ENCODE measurements at regions not wholly inside any gene's neighbourhood (a gene's known extent, or its start where the extent isn't known, plus 50 kb on each side); places are given as distances from the start of the nearest gene placed in this dataset.

DNA sequence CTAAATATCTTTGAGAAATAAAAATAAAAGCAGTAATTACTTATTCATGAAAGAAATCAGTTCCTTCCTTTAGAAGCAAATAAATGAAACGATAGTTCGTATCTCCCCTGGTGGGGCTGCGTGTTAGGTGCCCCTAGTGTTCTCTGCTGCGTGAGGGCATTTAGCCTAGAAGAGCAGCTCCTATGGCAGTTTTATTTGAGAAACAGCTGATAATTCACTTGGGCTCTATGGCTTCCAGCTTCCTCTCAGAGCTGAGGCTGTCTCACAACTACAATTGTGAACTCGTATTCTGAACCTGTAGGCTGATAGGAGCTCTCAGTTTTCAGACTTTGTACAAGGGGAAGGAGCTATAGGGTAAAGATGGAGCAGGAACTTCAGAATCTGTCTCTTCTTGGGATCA, 540.0 kb upstream of the MAP3K7 start:
- Histone ChIP-seq H3K9me3 (replicated peaks; ENCODE audit: control insufficient read depth, insufficient read depth, low read length) (no peaks in the 10 kb centered on the region), H3K27me3 (replicated peaks in 1 of 2; ENCODE audit: control insufficient read depth in 2 of 2, insufficient read depth in 2 of 2, low read length in 1 of 2) (no peaks in the 10 kb centered on the region), H3K9ac (ENCODE audit: control insufficient read depth, insufficient read depth, low read length) (no peak overlapping the region), H3K4me2 (ENCODE audit: control insufficient read depth, insufficient read depth) (no peak overlapping the region), H4K20me1 (ENCODE audit: control insufficient read depth, insufficient read depth) (no peaks in the 10 kb centered on the region), H3K79me2 (ENCODE audit: control insufficient read depth, insufficient read depth, low read length) (no peaks in the 10 kb centered on the region), H3K36me3 (ENCODE audit: control insufficient read depth in 2 of 2, insufficient read depth in 2 of 2, low read length in 1 of 2) (no peaks in the 10 kb centered on the region), H2AFZ (ENCODE audit: control insufficient read depth, low read depth, low read length) (no peak overlapping the region), H3K27ac (ENCODE audit: control insufficient read depth, insufficient read depth) (no peak overlapping the region), H3K4me1 (ENCODE audit: control insufficient read depth, insufficient read depth, low read length) (no peaks in the 10 kb centered on the region), H3K4me3 (no peak overlapping the region)
- ATAC-seq, result no peak
- TF ChIP-seq RBBP5 (conservative IDR thresholded peaks at IDR 0.05) (no peak), ZBED1 (IDR thresholded peaks at IDR 0.05; ENCODE audit: borderline replicate concordance) (no peak), SMAD1 (IDR thresholded peaks at IDR 0.05; ENCODE audit: low read depth, partially characterized antibody) (no peak), RELA (IDR thresholded peaks at IDR 0.05; ENCODE audit: borderline replicate concordance, partially characterized antibody) (no peak), SREBF2 (IDR thresholded peaks at IDR 0.05; ENCODE audit: low read length) (no peak), SUZ12 (IDR thresholded peaks at IDR 0.05; ENCODE audit: unreplicated experiment) (no peak), NR2C2 (IDR thresholded peaks at IDR 0.05; ENCODE audit: borderline replicate concordance, control insufficient read depth, insufficient read length, low read depth) (no peak), ZSCAN29 (IDR thresholded peaks at IDR 0.05) (no peak), MTA3 (IDR thresholded peaks at IDR 0.05; ENCODE audit: borderline replicate concordance, low read length) (no peak), NR2C1 (IDR thresholded peaks at IDR 0.05) (no peak)
- CTCF ChIA-PET, result interaction anchor here (0.9 to 2.0 kb wide), 3 partner anchors 31 to 46 kb away, joined by 3 to 7 read pairs (median 3); no protein-coding TSS in a partner anchor
- FAIRE-seq, result no peak
- POLR2A ChIA-PET, result no interaction called here
- intact Hi-C loops (cut with micrococcal nuclease; ENCODE audit: unreplicated experiment), result no loop called here
- 29% methylated on average over 5 of the region's 5 CpGs for WGBS (ENCODE audit: insufficient coverage, insufficient replicate concordance, low lambda C conversion rate, missing lambda C conversion rate)
- no peak for DNase-seq (ENCODE audit: low read depth, low spot score)
- RAD21 ChIA-PET (ENCODE audit: unreplicated experiment), result no interaction called here
- SMC1A ChIA-PET (ENCODE audit: uncharacterized antibody, unreplicated experiment), result interaction anchor here (1.0 kb wide), 1 partner anchor 45 kb away, joined by 3 read pairs; no protein-coding TSS in a partner anchor
- in situ Hi-C loops (cut with MboI), result no loop called here
- no TSS peak for BruUV-seq (replicated peaks)

DNA sequence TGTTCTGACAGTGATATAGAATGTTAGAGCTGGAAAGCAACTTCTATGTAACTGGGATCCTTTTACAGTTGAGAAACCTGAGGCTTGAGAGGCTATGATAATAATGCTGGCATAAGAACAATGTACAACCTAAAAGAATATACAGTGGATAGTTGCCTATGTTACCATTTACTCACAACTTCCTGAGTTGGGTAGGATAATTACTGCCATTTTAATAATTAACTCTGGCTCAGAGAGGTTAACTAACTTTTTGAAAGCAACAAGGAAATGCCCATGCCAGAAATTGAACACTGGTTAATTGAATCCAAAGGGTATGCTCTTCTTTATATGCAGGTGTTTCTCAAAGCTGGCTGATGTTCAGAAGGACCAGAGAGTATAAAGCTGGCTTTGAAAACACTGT, 530.7 kb upstream of the MAP3K7 start:
- in situ Hi-C loops (cut with MboI), result no loop called here
- H3K9me3 ChIP-seq (replicated peaks; ENCODE audit: control insufficient read depth, insufficient read depth, low read length), result no peaks in the 10 kb centered on the region
- no peaks in the 10 kb centered on the region for H3K4me1 ChIP-seq (ENCODE audit: control insufficient read depth, insufficient read depth, low read length)
- POLR2A ChIA-PET, result interaction anchor here (1.0 kb wide), 1 partner anchor 12 kb away, joined by 3 read pairs; no protein-coding TSS in a partner anchor
- no peak overlapping the region for H2AFZ ChIP-seq (ENCODE audit: control insufficient read depth, low read depth, low read length)
- RAD21 ChIA-PET (ENCODE audit: unreplicated experiment), result no interaction called here
- ATAC-seq, result no peak
- SMC1A ChIA-PET (ENCODE audit: uncharacterized antibody, unreplicated experiment), result interaction anchor here (1.2 to 1.3 kb wide), 2 partner anchors 35 to 102 kb away, joined by 3 to 5 read pairs; no protein-coding TSS in a partner anchor
- FAIRE-seq, result no peak
- H3K27ac ChIP-seq (ENCODE audit: control insufficient read depth, insufficient read depth), result no peak overlapping the region
- no peaks in the 10 kb centered on the region for H3K79me2 ChIP-seq (ENCODE audit: control insufficient read depth, insufficient read depth, low read length)
- H3K36me3 ChIP-seq (ENCODE audit: control insufficient read depth in 2 of 2, insufficient read depth in 2 of 2, low read length in 1 of 2), result no peaks in the 10 kb centered on the region
- H4K20me1 ChIP-seq (ENCODE audit: control insufficient read depth, insufficient read depth), result no peaks in the 10 kb centered on the region
- no peak for DNase-seq (ENCODE audit: low read depth, low spot score)
- no peaks in the 10 kb centered on the region for H3K27me3 ChIP-seq (replicated peaks in 1 of 2; ENCODE audit: control insufficient read depth in 2 of 2, insufficient read depth in 2 of 2, low read length in 1 of 2)
- H3K4me2 ChIP-seq (ENCODE audit: control insufficient read depth, insufficient read depth), result no peak overlapping the region
- H3K4me3 ChIP-seq, result no peak overlapping the region
- no TSS peak for BruUV-seq (replicated peaks)
- CTCF ChIA-PET, result interaction anchor here (1.3 kb wide), 1 partner anchor 42 kb away, joined by 3 read pairs; no protein-coding TSS in a partner anchor
- intact Hi-C loops (cut with micrococcal nuclease; ENCODE audit: unreplicated experiment), result no loop called here
- no peak overlapping the region for H3K9ac ChIP-seq (ENCODE audit: control insufficient read depth, insufficient read depth, low read length)
- TF ChIP-seq EGR1 (IDR thresholded peaks at IDR 0.05; ENCODE audit: borderline replicate concordance in 1 of 2, low read depth in 2 of 2, low read length in 2 of 2) (no peak), SUPT20H (IDR thresholded peaks at IDR 0.05; ENCODE audit: borderline replicate concordance, control insufficient read depth, low read depth, low read length) (no peak), POLR2AphosphoS5 (IDR thresholded peaks at IDR 0.05; ENCODE audit: low read length) (no peak), SREBF1 (IDR thresholded peaks at IDR 0.05; ENCODE audit: low read length) (no peak), CBFB (IDR thresholded peaks at IDR 0.05; ENCODE audit: low read depth) (no peak), RUNX3 (IDR thresholded peaks at IDR 0.05; ENCODE audit: low read length) (no peak), CREM (IDR thresholded peaks at IDR 0.05; ENCODE audit: low read depth) (no peak), HDGF (IDR thresholded peaks at IDR 0.05) (no peak), CREB1 (IDR thresholded peaks at IDR 0.05; ENCODE audit: low read depth) (no peak)
- TF ChIP-seq, protein P1, sequence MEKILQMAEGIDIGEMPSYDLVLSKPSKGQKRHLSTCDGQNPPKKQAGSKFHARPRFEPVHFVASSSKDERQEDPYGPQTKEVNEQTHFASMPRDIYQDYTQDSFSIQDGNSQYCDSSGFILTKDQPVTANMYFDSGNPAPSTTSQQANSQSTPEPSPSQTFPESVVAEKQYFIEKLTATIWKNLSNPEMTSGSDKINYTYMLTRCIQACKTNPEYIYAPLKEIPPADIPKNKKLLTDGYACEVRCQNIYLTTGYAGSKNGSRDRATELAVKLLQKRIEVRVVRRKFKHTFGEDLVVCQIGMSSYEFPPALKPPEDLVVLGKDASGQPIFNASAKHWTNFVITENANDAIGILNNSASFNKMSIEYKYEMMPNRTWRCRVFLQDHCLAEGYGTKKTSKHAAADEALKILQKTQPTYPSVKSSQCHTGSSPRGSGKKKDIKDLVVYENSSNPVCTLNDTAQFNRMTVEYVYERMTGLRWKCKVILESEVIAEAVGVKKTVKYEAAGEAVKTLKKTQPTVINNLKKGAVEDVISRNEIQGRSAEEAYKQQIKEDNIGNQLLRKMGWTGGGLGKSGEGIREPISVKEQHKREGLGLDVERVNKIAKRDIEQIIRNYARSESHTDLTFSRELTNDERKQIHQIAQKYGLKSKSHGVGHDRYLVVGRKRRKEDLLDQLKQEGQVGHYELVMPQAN (conservative IDR thresholded peaks at IDR 0.05), result no peak

All from GM12878 (cell line).